Ascending aorta (tissue), 2 donors: ENCODE measurements at regions not wholly inside any gene's neighbourhood (a gene's known extent, or its start where the extent isn't known, plus 50 kb on each side); places are given as distances from the start of the nearest gene placed in this dataset.

Experiments used
- DNase-seq, 2 donors: peaks; one replicate each; pipeline ENCODE4 v3.0.0-alpha.2; 2019; ENCODE audit warnings: low spot score in 2 of 2
- H3K27ac ChIP-seq, 2 donors: fragments of 200-600 bp; sonication (generic); one replicate each; pipeline ENCODE4 v1.5.1; 2016 to 2017; ENCODE audit warnings: mild to moderate bottlenecking in 1 of 2
- H3K27me3 ChIP-seq: fragments of 200-600 bp; sonication (generic); one replicate; pipeline ENCODE4 v1.5.1; 2017
- H3K36me3 ChIP-seq, 2 donors: fragments of 200-600 bp; sonication (generic); one replicate each; pipeline ENCODE4 v1.5.1; 2016
- H3K4me1 ChIP-seq, 2 donors: fragments of 200-600 bp; sonication (generic); one replicate each; pipeline ENCODE4 v1.5.1; 2016 to 2017; ENCODE audit warnings: mild to moderate bottlenecking in 1 of 2
- H3K4me3 ChIP-seq, 2 donors: fragments of 200-600 bp; sonication (generic); one replicate each; pipeline ENCODE4 v1.5.1; 2016 to 2017; ENCODE audit warnings: mild to moderate bottlenecking in 1 of 2
- H3K9me3 ChIP-seq, 2 donors: fragments of 200-600 bp; sonication (generic); one replicate each; pipeline ENCODE4 v1.5.1; 2016
- CTCF ChIP-seq, 3 experiments: fragments of 200-600 bp in 2 of 3; fragments of 450-650 bp in 1 of 3; sonication (generic) in 2 of 3; IDR thresholded peaks; one replicate each; pipeline ENCODE4 v1.5.1; 2016 to 2019; ENCODE audit warnings: antibody characterized with exemption in 3 of 3, mild to moderate bottlenecking in 1 of 3, moderate library complexity in 1 of 3
- intact Hi-C: fragments of 100-400 bp; cut with DNase I; formaldehyde crosslinking; loops from one replicate; pipeline ENCODE4 v1.15.1; 2023

GRCh38 chr4:34112573-34112972 is 2131.7 kb downstream of the ARAP2 start:
- H3K4me3 ChIP-seq, result no peak overlapping the region
- no peaks in the 10 kb centered on the region for H3K9me3 ChIP-seq
- intact Hi-C loops, result no loop called here
- no peak for TF ChIP-seq CTCF (IDR thresholded peaks at IDR 0.05)
- H3K4me1 ChIP-seq, result no peaks in the 10 kb centered on the region
- no peak overlapping the region for H3K27ac ChIP-seq
- no peak for DNase-seq
- no peaks in the 10 kb centered on the region for H3K36me3 ChIP-seq
- H3K27me3 ChIP-seq, result no peaks in the 10 kb centered on the region

GRCh38 chr4:34138385-34138784 is 2105.9 kb downstream of the ARAP2 start:
- Histone ChIP-seq H3K27me3 (no peaks in the 10 kb centered on the region), H3K9me3 (no peaks in the 10 kb centered on the region), H3K36me3 (no peaks in the 10 kb centered on the region), H3K4me1 (no peaks in the 10 kb centered on the region), H3K4me3 (no peak overlapping the region), H3K27ac (no peak overlapping the region)
- TF ChIP-seq CTCF (IDR thresholded peaks at IDR 0.05), result no peak
- intact Hi-C loops, result no loop called here
- DNase-seq, result no peak

GRCh38 chr4:34139346-34139745 is 2105.0 kb downstream of the ARAP2 start:
- DNase-seq, result no peak
- Histone ChIP-seq H3K9me3 (no peaks in the 10 kb centered on the region), H3K27ac (no peak overlapping the region), H3K4me1 (no peaks in the 10 kb centered on the region), H3K27me3 (no peaks in the 10 kb centered on the region), H3K4me3 (no peak overlapping the region), H3K36me3 (no peaks in the 10 kb centered on the region)
- TF ChIP-seq CTCF (IDR thresholded peaks at IDR 0.05), result no peak
- intact Hi-C loops, result no loop called here

GRCh38 chr4:34148322-34148908 is 2095.9 kb downstream of the ARAP2 start:
- no peaks in the 10 kb centered on the region for H3K27me3 ChIP-seq
- no peaks in the 10 kb centered on the region for H3K36me3 ChIP-seq
- H3K9me3 ChIP-seq, result no peaks in the 10 kb centered on the region
- no peaks in the 10 kb centered on the region for H3K4me1 ChIP-seq
- no peak overlapping the region for H3K27ac ChIP-seq
- no peak for DNase-seq
- no peak for TF ChIP-seq CTCF (IDR thresholded peaks at IDR 0.05)
- H3K4me3 ChIP-seq, result no peak overlapping the region
- intact Hi-C loops, result no loop called here

GRCh38 chr4:34157547-34157946 is 2086.8 kb downstream of the ARAP2 start:
- no peak overlapping the region for H3K4me3 ChIP-seq
- no peak for DNase-seq
- no peaks in the 10 kb centered on the region for H3K27me3 ChIP-seq
- no peak overlapping the region for H3K27ac ChIP-seq
- no peak for TF ChIP-seq CTCF (IDR thresholded peaks at IDR 0.05)
- H3K9me3 ChIP-seq, result no peaks in the 10 kb centered on the region
- intact Hi-C loops, result no loop called here
- H3K36me3 ChIP-seq, result no peaks in the 10 kb centered on the region
- H3K4me1 ChIP-seq, result no peaks in the 10 kb centered on the region

GRCh38 chr4:34158878-34159277 is 2085.4 kb downstream of the ARAP2 start:
- no peak for TF ChIP-seq CTCF (IDR thresholded peaks at IDR 0.05)
- no peaks in the 10 kb centered on the region for H3K27me3 ChIP-seq
- no peaks in the 10 kb centered on the region for H3K9me3 ChIP-seq
- H3K4me3 ChIP-seq, result no peak overlapping the region
- no peak for DNase-seq
- H3K36me3 ChIP-seq, result no peaks in the 10 kb centered on the region
- intact Hi-C loops, result no loop called here
- H3K27ac ChIP-seq, result no peak overlapping the region
- no peaks in the 10 kb centered on the region for H3K4me1 ChIP-seq
